ENCODE measurements at regions not wholly inside any gene's neighbourhood (a gene's known extent, or its start where the extent isn't known, plus 50 kb on each side); places are given as distances from the start of the nearest gene placed in this dataset.
"Not testable (repeated sequence)": the region's sequence is repeated elsewhere in the genome, so short reads cannot be mapped to it uniquely, and the experiment has no call there.

DNA sequence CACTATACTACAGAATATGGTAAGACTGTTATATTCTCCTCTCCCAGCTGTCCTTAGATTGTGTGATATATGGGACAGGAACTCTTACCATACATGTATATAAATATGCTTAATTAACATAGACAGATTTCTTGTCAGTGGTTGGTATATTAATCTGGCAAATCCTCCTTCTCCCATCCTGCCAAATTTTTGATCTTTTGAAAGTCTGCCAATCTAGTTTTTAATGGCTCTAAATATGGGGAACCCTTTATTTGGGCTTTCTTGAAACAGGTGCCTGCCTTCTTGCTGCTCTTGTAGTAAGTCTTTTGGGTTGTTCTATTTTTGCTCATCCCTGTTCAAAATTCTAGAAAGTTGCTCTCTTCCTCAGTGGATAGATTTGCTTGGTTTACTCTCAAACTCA, 63.5 kb downstream of the SPATA31D1 start:
- no peak for DNase-seq

DNA sequence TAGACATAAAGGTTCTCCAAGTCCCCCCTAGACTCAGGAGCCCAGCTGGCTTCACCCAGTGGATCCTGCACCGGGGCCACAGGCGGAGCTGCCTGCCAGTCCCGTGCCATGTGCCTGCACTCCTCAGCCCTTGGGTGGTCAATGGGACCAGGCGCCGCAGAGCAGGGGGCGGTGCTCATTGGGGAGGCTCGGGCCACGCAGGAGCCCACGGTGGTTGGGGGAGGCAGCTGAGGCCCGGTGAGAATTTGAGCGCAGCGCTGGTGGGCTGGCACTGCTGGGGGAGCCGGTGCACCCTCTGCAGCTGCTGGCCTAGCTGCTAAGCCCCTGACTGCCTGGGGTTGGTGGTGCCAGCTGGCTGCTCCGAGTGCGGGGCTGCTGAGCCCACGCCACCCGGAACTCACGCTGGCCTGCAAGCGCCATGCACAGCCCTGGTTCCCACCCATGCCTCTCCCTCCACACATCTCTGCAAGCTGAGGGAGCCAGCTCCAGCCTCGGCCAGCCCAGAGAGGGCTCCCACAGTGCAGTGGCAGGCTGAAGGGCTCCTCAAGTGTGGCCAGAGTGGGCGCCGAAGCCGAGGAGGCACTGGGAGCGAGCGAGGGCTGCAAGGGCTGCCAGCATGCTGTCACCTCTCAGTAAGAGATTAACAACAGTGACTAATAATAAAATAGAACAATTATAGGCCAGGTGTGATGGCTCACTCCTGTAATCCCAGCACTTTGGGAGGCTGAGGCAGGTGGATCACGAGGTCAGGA, 65.9 kb downstream of the SPATA31D1 start:
- no peak for DNase-seq

- DNase-seq: no peak
Measured at GRCh38 chr9:82057805-82058204, 69.2 kb downstream of the SPATA31D1 start.

GRCh38 chr9:82061801-82062200, 73.2 kb downstream of the SPATA31D1 start:
- DNase-seq: not testable (repeated sequence)

GRCh38 chr9:82062245-82062644, 73.7 kb downstream of the SPATA31D1 start:
- no peak for DNase-seq

DNA sequence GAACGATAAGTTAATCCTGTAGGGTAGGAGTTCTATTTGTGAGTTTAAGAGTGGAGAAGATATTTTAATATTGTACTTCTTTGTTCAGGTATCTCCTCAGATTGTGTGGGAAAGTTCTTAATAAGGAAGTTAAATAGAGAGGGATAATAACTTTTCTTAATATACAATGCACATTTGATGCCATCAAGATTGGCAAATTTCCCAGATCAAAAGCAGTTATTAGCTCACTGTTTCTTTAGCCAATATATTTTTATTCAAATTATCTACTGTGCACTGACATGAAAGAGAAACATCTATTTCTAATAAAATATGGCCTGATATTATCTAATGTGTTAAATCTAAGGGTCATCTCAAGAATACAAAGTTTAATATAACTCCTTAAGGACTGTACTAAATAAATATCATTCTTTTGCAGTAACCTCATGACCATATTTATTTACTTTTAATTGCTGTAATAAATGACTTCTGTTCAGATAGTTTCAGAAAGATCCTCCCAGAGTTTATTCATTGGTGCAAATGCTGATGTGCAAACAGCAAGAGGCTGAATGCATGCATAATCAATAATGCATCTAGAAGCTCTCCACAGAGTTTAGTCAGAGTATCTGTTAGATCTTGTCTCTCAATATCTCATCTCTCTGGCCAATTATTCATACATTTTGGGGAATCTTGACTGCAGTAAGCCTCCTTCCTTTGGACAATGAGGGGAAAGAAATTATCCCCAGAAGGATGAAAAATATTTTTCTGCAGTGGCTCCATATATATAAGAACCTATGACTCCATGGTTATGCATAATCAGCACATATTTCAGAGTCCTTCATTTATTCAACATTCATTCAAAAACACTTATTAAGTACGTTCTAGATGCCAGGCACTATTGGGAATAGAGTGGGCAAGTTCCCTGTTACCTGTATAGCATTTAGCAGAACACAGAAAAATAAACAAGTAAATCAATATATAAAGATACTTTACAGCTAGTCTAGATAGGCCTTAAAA, 85.3 kb downstream of the SPATA31D1 start:
- DNase-seq: no peak

- DNase-seq: no peak
Measured at GRCh38 chr9:82080265-82080664, 91.7 kb downstream of the SPATA31D1 start.

- DNase-seq: no peak
Measured at GRCh38 chr9:82081496-82081895, 92.9 kb downstream of the SPATA31D1 start.

- DNase-seq: no peak
Measured at GRCh38 chr9:82082563-82082962, 94.0 kb downstream of the SPATA31D1 start.

DNA sequence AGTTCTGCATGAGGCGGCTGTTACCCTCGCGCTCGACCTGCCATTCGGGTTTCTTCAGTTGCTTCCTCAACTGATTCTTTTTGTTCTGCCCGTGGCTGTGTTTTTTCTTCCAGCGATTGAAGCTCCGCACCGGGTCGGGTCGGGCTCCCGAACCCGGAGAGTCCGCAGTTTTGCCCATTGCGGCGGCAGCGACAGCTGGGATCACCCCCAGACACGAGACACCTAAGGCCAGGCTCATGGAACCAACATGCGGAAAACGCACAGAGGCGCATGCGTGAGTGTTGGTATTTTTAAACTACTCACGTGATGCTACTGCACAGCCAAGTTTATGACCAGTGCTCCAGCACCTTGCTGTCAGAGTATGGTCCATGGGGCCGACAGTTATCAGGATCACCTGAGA, 100.0 kb downstream of the SPATA31D1 start:
- no peak for DNase-seq

DNA sequence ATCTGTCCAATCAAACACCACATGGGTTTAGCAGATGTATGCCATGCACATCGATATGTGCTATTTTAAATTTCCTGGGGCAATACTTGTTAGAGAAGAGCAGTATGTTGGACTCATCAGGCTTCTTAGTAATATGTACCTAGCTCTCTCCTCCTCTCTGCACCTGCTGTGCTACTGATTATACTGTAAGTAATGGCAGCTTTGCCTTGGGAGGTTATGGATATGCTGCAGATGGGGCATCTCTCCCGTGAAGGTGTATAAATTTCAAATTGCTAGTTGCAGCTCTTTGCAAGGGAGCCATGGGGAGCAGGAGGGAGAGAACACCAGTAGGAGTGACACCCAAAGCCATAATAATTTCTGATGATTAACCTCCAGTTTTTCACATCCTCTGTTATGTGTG, 101.5 kb downstream of the SPATA31D1 start:
- DNase-seq: no peak

- DNase-seq: no peak
Measured at GRCh38 chr9:82091100-82091499, 102.5 kb downstream of the SPATA31D1 start.

- no peak for DNase-seq
Measured at GRCh38 chr9:82091610-82092009, 103.0 kb downstream of the SPATA31D1 start.

GRCh38 chr9:82101475-82101874, 112.9 kb downstream of the SPATA31D1 start:
- no peak for DNase-seq

DNA sequence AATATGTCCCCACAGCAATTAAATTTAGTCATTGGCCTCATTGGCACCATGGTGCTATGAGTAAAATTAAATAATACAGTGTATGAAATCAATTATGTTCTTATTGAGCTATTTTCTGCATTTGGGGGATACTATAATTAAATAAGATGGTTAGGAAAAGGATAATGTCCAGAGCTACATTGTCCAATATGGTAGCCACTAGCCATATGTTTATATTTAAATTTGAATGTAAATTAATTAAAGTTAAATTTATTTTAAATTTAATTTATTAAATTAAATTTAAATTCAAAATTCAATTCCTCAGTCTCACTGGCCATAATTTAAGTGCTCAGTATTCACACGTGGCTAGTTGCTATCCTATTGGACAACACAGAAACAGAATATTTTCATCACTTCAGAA, 115.7 kb downstream of the SPATA31D1 start:
- DNase-seq: no peak

- DNase-seq: no peak
Measured at GRCh38 chr9:82105729-82106128, 117.2 kb downstream of the SPATA31D1 start.

DNA sequence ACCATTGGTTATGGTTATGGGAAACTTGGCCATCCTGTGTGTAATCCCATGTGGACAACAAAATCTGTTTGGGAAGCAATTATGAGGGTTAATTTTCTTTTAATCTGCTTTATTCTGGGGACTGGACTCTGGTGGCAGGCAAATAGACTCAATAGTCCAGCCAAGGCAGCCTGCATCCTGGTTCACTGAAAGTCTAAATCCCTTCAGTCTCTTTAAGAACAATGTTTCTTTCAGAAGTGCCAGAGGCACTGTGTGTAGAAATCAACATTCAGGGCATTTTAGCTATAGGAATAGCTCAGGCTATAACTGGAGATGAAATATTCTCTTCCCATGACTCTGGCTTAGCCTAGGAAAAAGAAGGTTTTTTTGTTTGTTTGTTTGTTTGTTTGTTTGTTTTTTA, 118.0 kb downstream of the SPATA31D1 start:
- no peak for DNase-seq

GRCh38 chr9:82108474-82108873, 119.9 kb downstream of the SPATA31D1 start:
- DNase-seq: no peak

DNA sequence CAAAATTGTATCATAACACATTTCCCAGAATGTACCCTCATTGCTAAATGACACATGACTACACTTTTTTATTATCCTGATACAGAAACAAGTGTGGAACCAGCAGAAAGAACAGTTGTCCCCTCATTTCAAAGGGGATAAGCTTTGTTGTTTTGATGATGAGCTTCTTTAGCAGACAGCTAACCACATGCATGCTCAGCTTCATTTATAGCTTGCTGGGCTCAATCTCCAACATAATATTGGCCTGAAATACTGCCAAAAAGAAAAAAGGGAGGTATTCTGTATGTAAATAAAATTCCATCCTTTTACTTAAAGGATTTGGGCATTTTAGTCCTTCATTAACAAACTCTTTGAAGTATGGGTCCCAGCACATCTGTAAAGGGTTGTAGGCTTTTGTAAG, 120.4 kb downstream of the SPATA31D1 start:
- no peak for DNase-seq

DNA sequence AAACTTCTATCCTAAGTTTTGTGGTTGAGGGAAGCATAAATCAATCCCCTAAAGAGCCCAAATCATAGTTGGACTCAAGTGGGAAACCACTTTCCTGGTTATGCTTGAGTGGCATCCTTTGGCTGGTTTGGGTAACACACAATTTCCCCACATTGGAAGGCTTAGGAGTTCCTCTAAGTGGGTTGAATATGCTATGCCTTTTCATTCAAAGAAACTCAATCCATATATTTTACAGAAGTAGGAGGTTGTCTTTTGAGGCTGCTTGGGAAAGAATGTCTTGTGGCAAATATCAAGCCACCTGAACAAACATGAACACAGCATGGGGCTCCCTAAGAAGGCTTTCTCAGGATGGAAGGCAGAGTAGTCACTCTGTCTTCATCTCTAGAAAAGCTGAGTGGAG, 121.1 kb downstream of the SPATA31D1 start:
- no peak for DNase-seq

DNA sequence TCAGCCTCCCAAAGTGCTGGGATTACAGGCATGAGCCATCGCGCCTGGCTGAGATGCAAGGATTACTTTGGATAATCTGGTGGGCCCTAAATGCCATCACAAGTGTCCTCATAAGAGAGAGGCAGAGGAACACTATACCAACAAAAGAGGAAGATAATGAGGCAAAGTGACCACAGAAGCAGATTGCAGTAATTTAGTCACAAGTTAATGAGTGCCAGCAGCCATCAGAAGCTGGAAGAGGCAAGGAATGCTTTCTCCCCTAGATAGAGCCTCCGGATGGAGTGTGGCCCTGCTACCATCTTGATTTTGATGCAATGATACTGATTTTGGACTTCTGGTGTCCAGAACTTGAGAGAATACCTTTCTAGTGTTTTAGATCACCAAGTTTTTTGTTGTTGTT, 122.3 kb downstream of the SPATA31D1 start:
- DNase-seq: no peak

DNA sequence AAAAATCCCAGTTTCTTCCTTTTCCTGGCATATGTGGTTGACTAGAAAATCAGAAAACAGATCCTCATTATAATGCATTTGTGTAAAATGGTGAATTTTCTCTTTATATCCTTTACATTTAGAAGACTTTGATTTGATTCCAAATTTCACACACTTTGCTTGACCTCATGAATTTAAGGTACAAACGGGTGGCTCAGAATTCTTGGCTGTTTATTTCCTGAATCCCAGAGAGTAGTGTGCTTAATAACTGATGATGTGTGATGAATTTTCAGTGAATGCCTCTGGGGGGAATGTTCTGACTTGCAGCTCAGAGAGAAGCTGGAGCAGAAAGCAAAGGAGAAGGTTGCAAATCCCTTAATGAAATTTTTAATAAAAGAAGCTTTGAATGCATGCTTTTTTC, 126.8 kb downstream of the SPATA31D1 start:
- DNase-seq: no peak

GRCh38 chr9:82115900-82116299, 127.3 kb downstream of the SPATA31D1 start:
- no peak for DNase-seq

DNA sequence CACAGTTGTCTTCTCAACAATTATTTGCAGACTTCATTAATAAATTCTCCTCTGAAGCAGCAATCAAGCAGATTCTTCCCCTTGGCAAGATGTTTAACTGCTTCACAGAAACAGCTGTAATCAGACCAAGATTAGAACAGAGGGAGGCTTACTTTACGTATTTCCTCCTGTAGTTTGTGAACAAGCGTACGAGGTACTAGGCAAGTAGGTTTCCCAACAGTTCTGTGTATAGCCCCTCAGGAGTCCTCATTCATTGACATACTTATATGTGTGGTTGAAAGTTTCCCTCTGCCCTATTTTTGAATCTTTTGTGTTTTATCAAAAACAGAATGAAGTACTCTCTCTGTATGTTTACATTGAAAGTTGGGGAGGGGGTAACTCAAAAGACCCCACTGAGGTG, 128.0 kb downstream of the SPATA31D1 start:
- no peak for DNase-seq
